ENCODE measurements at regions not wholly inside any gene's neighbourhood (a gene's known extent, or its start where the extent isn't known, plus 50 kb on each side); places are given as distances from the start of the nearest gene placed in this dataset.

DNA sequence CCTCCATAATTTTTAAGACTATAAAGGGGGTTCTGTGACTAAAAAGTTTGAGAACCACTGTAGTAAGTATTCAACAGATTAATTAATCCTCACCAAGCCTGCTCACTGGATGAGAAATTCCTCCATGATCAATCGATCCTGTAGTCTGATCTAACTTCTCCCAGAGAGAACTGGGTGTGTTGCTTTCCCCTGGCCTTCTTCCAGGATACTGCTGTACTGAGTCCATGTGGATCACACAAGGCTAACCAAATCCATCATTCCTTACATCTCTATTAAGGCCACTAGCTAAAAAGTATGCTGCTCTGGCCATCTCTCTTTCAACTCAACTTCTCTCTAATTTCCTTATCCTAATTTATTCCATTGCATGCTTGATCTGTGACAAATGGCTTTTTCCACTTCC lies 280.2 kb upstream of the PCSK5 start:
- TF ChIP-seq POLR2AphosphoS5 (IDR thresholded peaks at IDR 0.05; ENCODE audit: low read depth, low read length) (no peak), POLR2A (IDR thresholded peaks at IDR 0.05; ENCODE audit: low read depth, low read length) (no peak), TAF1 (IDR thresholded peaks at IDR 0.05; ENCODE audit: low read depth, low read length) (no peak), PAX5 (IDR thresholded peaks at IDR 0.05; ENCODE audit: insufficient read depth, low read length, severe bottlenecking) (no peak), POU2F2 (IDR thresholded peaks at IDR 0.05; ENCODE audit: low read depth, low read length) (no peak), SPI1 (IDR thresholded peaks at IDR 0.05; ENCODE audit: low read depth, low read length) (no peak)

All from GM12891 (cell line).